PC-9 (cell line): ENCODE measurements at regions not wholly inside any gene's neighbourhood (a gene's known extent, or its start where the extent isn't known, plus 50 kb on each side); places are given as distances from the start of the nearest gene placed in this dataset.

Experiments
- BruUV-seq: library from RNA; stranded (reverse); fragments of 400-500 nt; replicated peaks from 2 replicates; lab custom pipeline; 2021; lab: Mats Ljungman, UMichigan
- CTCF ChIA-PET: fragments of 300-600 bp; sonication (Branson Sonifier 250); formaldehyde crosslinking; loops from one replicate; lab custom pipeline; 2022; ENCODE audit warnings: antibody characterized with exemption; lab: Charles Lee
- POLR2A ChIA-PET: fragments of 300-600 bp; sonication (Branson Sonifier 250); formaldehyde crosslinking; loops from one replicate; lab custom pipeline; 2022; ENCODE audit warnings: antibody characterized with exemption; ENCODE audit not compliant: unreplicated experiment; lab: Charles Lee
- DNase-seq, 2 experiments: peaks; one replicate each; pipeline versions ENCODE4 v3.0.0 to v3.0.0-alpha.2; 2015 to 2022; ENCODE audit warnings: mixed read lengths in 1 of 2
- H2AFZ ChIP-seq: fragments of 200-600 bp; sonication (generic); 2 replicates; pipeline ENCODE4 v1.8.1; 2017; ENCODE audit warnings: antibody characterized with exemption
- H3F3A ChIP-seq: fragments of 200-600 bp; sonication (generic); 2 replicates; pipeline ENCODE4 v1.8.1; 2017; ENCODE audit warnings: antibody characterized with exemption, mild to moderate bottlenecking, low read depth; ENCODE audit not compliant: insufficient read depth
- H3K27ac ChIP-seq: fragments of 200-600 bp; sonication (generic); 2 replicates; pipeline ENCODE4 v1.6.1; 2016; ENCODE audit warnings: mixed run types
- H3K27me3 ChIP-seq: fragments of 200-600 bp; sonication (generic); 2 replicates; pipeline ENCODE4 v1.6.1; 2016; ENCODE audit warnings: low read depth, mixed run types; ENCODE audit not compliant: insufficient read depth
- H3K36me3 ChIP-seq: fragments of 200-600 bp; sonication (generic); 2 replicates; pipeline ENCODE4 v1.6.1; 2016; ENCODE audit warnings: low read depth, mixed run types
- H3K4me1 ChIP-seq: fragments of 200-600 bp; sonication (generic); replicated peaks from 2 replicates; pipeline ENCODE4 v1.6.1; 2016; ENCODE audit warnings: mixed run types; ENCODE audit not compliant: insufficient read depth
- H3K4me2 ChIP-seq: fragments of 200-600 bp; sonication (generic); 2 replicates; pipeline ENCODE4 v1.6.1; 2017; ENCODE audit warnings: mixed run types
- H3K4me3 ChIP-seq: fragments of 200-600 bp; sonication (generic); 2 replicates; pipeline ENCODE4 v1.6.1; 2016; ENCODE audit warnings: mixed run types
- H3K79me2 ChIP-seq: fragments of 200-600 bp; sonication (generic); 2 replicates; pipeline ENCODE4 v1.6.1; 2017; ENCODE audit warnings: low read depth, mixed run types
- H3K9me2 ChIP-seq: fragments of 200-600 bp; sonication (generic); 2 replicates; pipeline ENCODE4 v1.8.1; 2017; ENCODE audit warnings: mild to moderate bottlenecking; ENCODE audit not compliant: insufficient read depth
- H3K9me3 ChIP-seq: fragments of 200-600 bp; sonication (generic); 2 replicates; pipeline ENCODE4 v1.8.1; 2016; ENCODE audit warnings: low read depth; ENCODE audit not compliant: insufficient read depth
- H4K20me1 ChIP-seq: fragments of 200-600 bp; sonication (generic); 2 replicates; pipeline ENCODE4 v1.8.1; 2017; ENCODE audit not compliant: insufficient read depth
- EZH2 ChIP-seq: fragments of 200-600 bp; sonication (generic); IDR thresholded peaks from 2 replicates; pipeline ENCODE4 v1.8.0; 2017; ENCODE audit warnings: antibody characterized with exemption, low read depth
- intact Hi-C: fragments of 100-400 bp; cut with micrococcal nuclease; formaldehyde crosslinking; loops from one replicate; pipeline ENCODE4 v1.10.0; 2022; ENCODE audit not compliant: unreplicated experiment
- TF ChIP-seq, protein P1 (sequence below): fragments of 200-600 bp; sonication (generic); conservative IDR thresholded peaks from 2 replicates; pipeline ENCODE4 v1.6.1; 2017; ENCODE audit warnings: mixed run types, antibody characterized with exemption, mild to moderate bottlenecking, moderate library complexity

DNA sequence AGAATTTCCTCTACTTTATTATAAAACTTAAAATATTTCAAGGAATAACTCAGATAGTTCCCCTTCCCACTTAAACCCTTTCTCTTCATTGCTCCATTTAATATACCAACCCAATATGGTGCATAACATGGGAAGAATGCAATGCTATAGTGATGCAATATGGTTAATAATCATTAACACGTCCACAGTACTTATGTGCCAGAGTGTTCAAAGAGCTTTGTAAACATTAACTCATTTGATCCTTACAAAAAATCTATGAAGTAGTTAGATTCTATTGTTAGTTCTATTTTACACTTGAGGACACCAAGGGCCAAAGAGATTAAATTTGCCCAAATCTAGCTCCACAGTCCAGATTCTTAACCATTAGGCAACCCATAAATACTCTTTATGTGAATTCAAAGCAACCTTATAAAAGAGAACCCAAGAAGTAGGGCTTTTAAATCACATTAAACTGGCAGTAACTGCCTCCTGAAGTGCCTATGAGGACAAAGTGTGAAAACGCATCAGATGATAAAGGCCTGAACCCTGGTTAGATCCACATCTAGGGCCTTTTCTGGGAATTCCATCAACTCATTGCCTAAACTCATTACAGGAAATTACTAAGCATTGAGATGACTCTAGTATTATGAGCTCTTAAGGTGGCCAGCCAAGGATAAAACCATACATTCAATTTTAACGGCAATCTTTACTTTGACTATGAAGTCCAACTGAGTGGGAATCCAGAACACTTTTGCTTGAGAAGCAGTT is 94.3 kb downstream of the AREG start:
- Histone ChIP-seq H3K9me3 (no peaks in the 10 kb centered on the region), H3K4me1 (peaks cover 2% of the 10 kb centered on the region), H3K4me3 (no peak overlapping the region), H3F3A (no peaks in the 10 kb centered on the region), H3K4me2 (no peak overlapping the region), H4K20me1 (no peaks in the 10 kb centered on the region), H3K79me2 (no peaks in the 10 kb centered on the region), H3K9me2 (no peaks in the 10 kb centered on the region), H3K36me3 (no peaks in the 10 kb centered on the region), H3K27ac (no peak overlapping the region), H2AFZ (no peak overlapping the region), H3K27me3 (no peaks in the 10 kb centered on the region)
- POLR2A ChIA-PET: no interaction called here
- intact Hi-C loops: loop anchor here (10.0 kb wide), 1 partner anchor 354 kb away; no protein-coding TSS in a partner anchor
- TF ChIP-seq, protein P1, sequence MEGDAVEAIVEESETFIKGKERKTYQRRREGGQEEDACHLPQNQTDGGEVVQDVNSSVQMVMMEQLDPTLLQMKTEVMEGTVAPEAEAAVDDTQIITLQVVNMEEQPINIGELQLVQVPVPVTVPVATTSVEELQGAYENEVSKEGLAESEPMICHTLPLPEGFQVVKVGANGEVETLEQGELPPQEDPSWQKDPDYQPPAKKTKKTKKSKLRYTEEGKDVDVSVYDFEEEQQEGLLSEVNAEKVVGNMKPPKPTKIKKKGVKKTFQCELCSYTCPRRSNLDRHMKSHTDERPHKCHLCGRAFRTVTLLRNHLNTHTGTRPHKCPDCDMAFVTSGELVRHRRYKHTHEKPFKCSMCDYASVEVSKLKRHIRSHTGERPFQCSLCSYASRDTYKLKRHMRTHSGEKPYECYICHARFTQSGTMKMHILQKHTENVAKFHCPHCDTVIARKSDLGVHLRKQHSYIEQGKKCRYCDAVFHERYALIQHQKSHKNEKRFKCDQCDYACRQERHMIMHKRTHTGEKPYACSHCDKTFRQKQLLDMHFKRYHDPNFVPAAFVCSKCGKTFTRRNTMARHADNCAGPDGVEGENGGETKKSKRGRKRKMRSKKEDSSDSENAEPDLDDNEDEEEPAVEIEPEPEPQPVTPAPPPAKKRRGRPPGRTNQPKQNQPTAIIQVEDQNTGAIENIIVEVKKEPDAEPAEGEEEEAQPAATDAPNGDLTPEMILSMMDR: no peak
- TF ChIP-seq EZH2: no peak
- no peak for DNase-seq
- CTCF ChIA-PET: no interaction called here
- no TSS peak for BruUV-seq

DNA sequence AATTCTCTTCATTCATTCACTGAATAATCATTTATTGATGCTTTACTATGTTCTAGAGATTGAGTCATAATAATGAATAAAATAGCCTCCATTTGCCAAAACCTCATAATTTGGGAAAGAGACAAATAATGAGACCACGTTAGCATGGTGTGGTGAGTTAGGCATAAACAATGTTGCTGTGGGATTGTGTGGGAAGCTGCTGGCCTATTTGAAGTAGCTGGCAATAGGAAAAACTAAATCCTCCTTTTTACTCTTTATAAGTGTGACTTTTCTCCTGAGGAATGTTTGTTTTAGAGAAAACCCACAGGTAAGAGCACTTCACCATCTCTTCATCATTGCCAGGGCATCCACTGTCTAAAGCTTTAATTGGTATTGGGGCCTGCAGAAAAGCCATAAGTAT is 95.3 kb downstream of the AREG start:
- intact Hi-C loops: no loop called here
- Histone ChIP-seq H3K27ac (no peak overlapping the region), H3K4me3 (no peak overlapping the region), H3K9me3 (no peaks in the 10 kb centered on the region), H3K9me2 (no peaks in the 10 kb centered on the region), H3K4me2 (no peak overlapping the region), H3K27me3 (no peaks in the 10 kb centered on the region), H2AFZ (no peak overlapping the region), H3K79me2 (no peaks in the 10 kb centered on the region), H4K20me1 (no peaks in the 10 kb centered on the region), H3K36me3 (no peaks in the 10 kb centered on the region), H3K4me1 (peaks cover 11% of the 10 kb centered on the region), H3F3A (no peaks in the 10 kb centered on the region)
- BruUV-seq: no TSS peak
- no peak for TF ChIP-seq EZH2
- TF ChIP-seq, protein P1: no peak
- ChIA-PET POLR2A (no interaction called here), CTCF (no interaction called here)
- DNase-seq: no peak

DNA sequence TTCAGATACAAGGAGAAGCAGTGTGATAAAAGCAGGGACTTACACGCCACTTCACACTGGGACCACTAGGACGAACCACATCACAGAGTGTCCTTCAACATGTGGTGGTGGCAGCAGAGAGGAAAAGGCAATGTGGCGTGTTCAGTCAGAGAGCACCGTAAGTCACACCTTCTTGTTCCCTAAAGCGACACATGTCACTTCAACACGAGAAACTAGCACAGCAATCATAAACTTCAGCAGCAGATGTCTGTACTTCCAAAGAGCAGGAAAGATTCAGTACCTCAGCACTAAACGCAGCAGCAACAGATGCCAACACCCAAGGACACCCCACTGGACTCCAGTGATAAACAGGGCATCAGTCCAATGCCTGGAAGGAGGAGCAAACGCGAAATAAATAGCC is 96.7 kb downstream of the AREG start:
- H3K9me2 ChIP-seq: no peaks in the 10 kb centered on the region
- BruUV-seq: no TSS peak
- peaks cover 17% of the 10 kb centered on the region for H3K4me1 ChIP-seq
- DNase-seq: no peak
- H3K4me2 ChIP-seq: no peak overlapping the region
- H3F3A ChIP-seq: no peaks in the 10 kb centered on the region
- no peaks in the 10 kb centered on the region for H3K36me3 ChIP-seq
- no peak for TF ChIP-seq EZH2
- TF ChIP-seq, protein P1: no peak
- no peaks in the 10 kb centered on the region for H3K27me3 ChIP-seq
- ChIA-PET CTCF (no interaction called here), POLR2A (no interaction called here)
- no peaks in the 10 kb centered on the region for H3K9me3 ChIP-seq
- no peaks in the 10 kb centered on the region for H4K20me1 ChIP-seq
- no peak overlapping the region for H2AFZ ChIP-seq
- no peaks in the 10 kb centered on the region for H3K79me2 ChIP-seq
- no peak overlapping the region for H3K27ac ChIP-seq
- no peak overlapping the region for H3K4me3 ChIP-seq
- intact Hi-C loops: no loop called here
